SK-N-SH treated with all-trans-retinoic acid at 6 μM for 48 hours (cell line): ENCODE measurements at regions not wholly inside any gene's neighbourhood (a gene's known extent, or its start where the extent isn't known, plus 50 kb on each side); places are given as distances from the start of the nearest gene placed in this dataset.

Source experiments
- ATAC-seq: fragments of 200-7000 bp; cut with Tn5 transposase; 3 replicates; pipeline ENCODE4 v1.9.1; 2020; ENCODE audit warnings: mild to moderate bottlenecking, moderate library complexity
- ARNTL ChIP-seq: fragments of 450-650 bp; formaldehyde crosslinking; IDR thresholded peaks from 2 replicates; pipeline ENCODE4 v1.5.0; 2020; ENCODE audit warnings: low read depth, mild to moderate bottlenecking, moderate library complexity, borderline replicate concordance
- BACH2 ChIP-seq: fragments of 250-450 bp; sonication (Bioruptor Pico); IDR thresholded peaks from 2 replicates; pipeline ENCODE4 v1.9.0; 2021; ENCODE audit warnings: mild to moderate bottlenecking, borderline replicate concordance
- CREB5 ChIP-seq: fragments of 250-450 bp; sonication (Bioruptor Pico); IDR thresholded peaks from 2 replicates; pipeline ENCODE4 v1.5.1; 2020; ENCODE audit warnings: low read depth, mild to moderate bottlenecking, moderate library complexity
- CSDC2 ChIP-seq: fragments of 250-450 bp; sonication (Bioruptor Pico); IDR thresholded peaks from 2 replicates; pipeline ENCODE4 v1.5.0; 2020; ENCODE audit warnings: mild to moderate bottlenecking, moderate library complexity
- CSRNP3 ChIP-seq: fragments of 250-450 bp; sonication (Bioruptor Pico); IDR thresholded peaks from 2 replicates; pipeline ENCODE4 v1.5.1; 2021; ENCODE audit warnings: mild to moderate bottlenecking, moderate library complexity
- GLIS3 ChIP-seq: fragments of 250-450 bp; sonication (Bioruptor Pico); IDR thresholded peaks from 2 replicates; pipeline ENCODE4 v1.5.0; 2020; ENCODE audit warnings: mild to moderate bottlenecking, moderate library complexity
- ISL1 ChIP-seq: fragments of 250-450 bp; sonication (Bioruptor Pico); IDR thresholded peaks from 2 replicates; pipeline ENCODE4 v2.1.2; 2022; ENCODE audit warnings: mild to moderate bottlenecking, moderate library complexity
- OSR1 ChIP-seq: fragments of 250-450 bp; sonication (Bioruptor Pico); IDR thresholded peaks from 2 replicates; pipeline ENCODE4 v1.8.0; 2022; ENCODE audit warnings: moderate library complexity, mild to moderate bottlenecking, inconsistent platforms
- PATZ1 ChIP-seq: fragments of 250-450 bp; sonication (Bioruptor Pico); IDR thresholded peaks from 2 replicates; pipeline ENCODE4 v1.8.0; 2020; ENCODE audit warnings: mild to moderate bottlenecking, moderate library complexity, borderline replicate concordance
- POU6F1 ChIP-seq: fragments of 250-450 bp; sonication (Bioruptor Pico); IDR thresholded peaks from 2 replicates; pipeline ENCODE4 v1.8.0; 2021; ENCODE audit warnings: low read depth, mild to moderate bottlenecking, moderate library complexity, borderline replicate concordance
- PPARA ChIP-seq: fragments of 250-450 bp; sonication (Bioruptor Pico); IDR thresholded peaks from 2 replicates; pipeline ENCODE4 v1.5.0; 2020; ENCODE audit warnings: mild to moderate bottlenecking, borderline replicate concordance
- RARB ChIP-seq: fragments of 250-450 bp; sonication (Bioruptor Pico); IDR thresholded peaks from 2 replicates; pipeline ENCODE4 v1.8.0; 2021; ENCODE audit warnings: mild to moderate bottlenecking, moderate library complexity
- SNAI2 ChIP-seq: fragments of 250-450 bp; sonication (Bioruptor Pico); IDR thresholded peaks from 2 replicates; pipeline ENCODE4 v1.5.0; 2020; ENCODE audit warnings: mild to moderate bottlenecking, moderate library complexity
- TCF4 ChIP-seq: fragments of 250-450 bp; sonication (Bioruptor Pico); IDR thresholded peaks from 2 replicates; pipeline ENCODE4 v1.8.0; 2021; ENCODE audit warnings: mild to moderate bottlenecking, moderate library complexity, borderline replicate concordance
- TOX ChIP-seq: fragments of 250-450 bp; sonication (Bioruptor Pico); IDR thresholded peaks from 2 replicates; pipeline ENCODE4 v1.8.0; 2021; ENCODE audit warnings: mild to moderate bottlenecking, moderate library complexity, borderline replicate concordance
- ZC3H10 ChIP-seq: fragments of 250-450 bp; sonication (Bioruptor Pico); IDR thresholded peaks from 2 replicates; pipeline ENCODE4 v1.5.1; 2021; ENCODE audit warnings: mild to moderate bottlenecking, moderate library complexity
- ZFP3 ChIP-seq: fragments of 250-450 bp; sonication (Bioruptor Pico); IDR thresholded peaks from 2 replicates; pipeline ENCODE4 v1.5.0; 2020; ENCODE audit warnings: mild to moderate bottlenecking, moderate library complexity
- ZFP30 ChIP-seq: fragments of 450-650 bp; formaldehyde crosslinking; IDR thresholded peaks from 2 replicates; pipeline ENCODE4 v1.5.0; 2022; ENCODE audit warnings: mild to moderate bottlenecking, moderate library complexity
- ZNF565 ChIP-seq: fragments of 450-650 bp; formaldehyde crosslinking; conservative IDR thresholded peaks from 2 replicates; pipeline ENCODE4 v1.5.0; 2020; ENCODE audit warnings: low read depth, mild to moderate bottlenecking, moderate library complexity
- ZNF70 ChIP-seq: fragments of 450-650 bp; formaldehyde crosslinking; IDR thresholded peaks from 2 replicates; pipeline ENCODE4 v1.5.0; 2020; ENCODE audit warnings: mild to moderate bottlenecking, moderate library complexity
- ZNF8 ChIP-seq: fragments of 450-650 bp; formaldehyde crosslinking; IDR thresholded peaks from 2 replicates; pipeline ENCODE4 v1.5.0; 2020; ENCODE audit warnings: mild to moderate bottlenecking, moderate library complexity

- no peak for ATAC-seq
- no peak for TF ChIP-seq TOX (CRISPR knock-in tag)
- TF ChIP-seq CSRNP3 (CRISPR knock-in tag), result no peak
- TF ChIP-seq ZNF565 (CRISPR knock-in tag), result no peak
- no peak for TF ChIP-seq ZFP3 (CRISPR knock-in tag)
- TF ChIP-seq ARNTL (CRISPR knock-in tag), result no peak
- no peak for TF ChIP-seq PPARA (CRISPR knock-in tag)
- TF ChIP-seq ISL1 (CRISPR knock-in tag), result no peak
- no peak for TF ChIP-seq PATZ1 (CRISPR knock-in tag)
- TF ChIP-seq ZNF8 (CRISPR knock-in tag), result no peak
- TF ChIP-seq CSDC2, result no peak
- TF ChIP-seq CREB5 (CRISPR knock-in tag), result no peak
- TF ChIP-seq ZFP30 (CRISPR knock-in tag), result no peak
- TF ChIP-seq OSR1, result no peak
- TF ChIP-seq RARB (CRISPR knock-in tag), result no peak
- TF ChIP-seq ZNF70 (CRISPR knock-in tag), result no peak
- no peak for TF ChIP-seq TCF4
- TF ChIP-seq ZC3H10 (CRISPR knock-in tag), result no peak
- TF ChIP-seq GLIS3 (CRISPR knock-in tag), result no peak
- TF ChIP-seq SNAI2 (CRISPR knock-in tag), result no peak
Observed at GRCh38 chr13:99446242-99446641, 55.0 kb upstream of the TM9SF2 start.

GRCh38 chr13:99448546-99448945, 52.7 kb upstream of the TM9SF2 start:
- no peak for TF ChIP-seq PATZ1 (CRISPR knock-in tag)
- TF ChIP-seq CREB5 (CRISPR knock-in tag), result no peak
- no peak for TF ChIP-seq ZNF70 (CRISPR knock-in tag)
- TF ChIP-seq ISL1 (CRISPR knock-in tag), result no peak
- TF ChIP-seq GLIS3 (CRISPR knock-in tag), result no peak
- TF ChIP-seq PPARA (CRISPR knock-in tag), result no peak
- no peak for TF ChIP-seq RARB (CRISPR knock-in tag)
- no peak for TF ChIP-seq POU6F1 (CRISPR knock-in tag)
- no peak for TF ChIP-seq BACH2 (CRISPR knock-in tag)
- no peak for TF ChIP-seq OSR1
- TF ChIP-seq ZFP3 (CRISPR knock-in tag), result no peak
- no peak for TF ChIP-seq CSRNP3 (CRISPR knock-in tag)
- no peak for TF ChIP-seq ARNTL (CRISPR knock-in tag)
- no peak for TF ChIP-seq SNAI2 (CRISPR knock-in tag)
- no peak for TF ChIP-seq ZC3H10 (CRISPR knock-in tag)
- no peak for ATAC-seq
